GM21717 (cell line): ENCODE measurements at regions not wholly inside any gene's neighbourhood (a gene's known extent, or its start where the extent isn't known, plus 50 kb on each side); places are given as distances from the start of the nearest gene placed in this dataset.

ENCODE experiments used
- ATAC-seq: cut with Tn5 transposase; IDR thresholded peaks from one replicate; pipeline ENCODE4 v1.9.1; 2021; ENCODE audit warnings: mild to moderate bottlenecking, moderate library complexity; ENCODE audit not compliant: unreplicated experiment

- ATAC-seq: peak; percentile 53
These were observed 95.5 kb upstream of the COL8A1 start for GRCh38 chr3:99542767-99543518.

GRCh38 chr3:99541181-99541580, 97.2 kb upstream of the COL8A1 start:
- no peak for ATAC-seq

GRCh38 chr3:99537416-99537815, 101.0 kb upstream of the COL8A1 start:
- ATAC-seq: no peak

- no peak for ATAC-seq
These were observed 101.7 kb upstream of the COL8A1 start for GRCh38 chr3:99536555-99537314.

- ATAC-seq: peak; percentile 65
These were observed 103.3 kb upstream of the COL8A1 start for GRCh38 chr3:99534951-99535704.

GRCh38 chr3:99532246-99532645, 106.1 kb upstream of the COL8A1 start:
- ATAC-seq: peak; percentile 65

- ATAC-seq: no peak
These were observed 109.1 kb upstream of the COL8A1 start for GRCh38 chr3:99529265-99529664.

GRCh38 chr3:99526921-99527320, 111.5 kb upstream of the COL8A1 start:
- ATAC-seq: no peak

GRCh38 chr3:99524559-99524958, 113.8 kb upstream of the COL8A1 start:
- ATAC-seq: no peak

- no peak for ATAC-seq
These were observed 114.8 kb upstream of the COL8A1 start for GRCh38 chr3:99523431-99524127.

GRCh38 chr3:99522147-99522546, 116.2 kb upstream of the COL8A1 start:
- no peak for ATAC-seq

GRCh38 chr3:99521551-99521950, 116.8 kb upstream of the COL8A1 start:
- no peak for ATAC-seq

GRCh38 chr3:99520513-99520912, 117.9 kb upstream of the COL8A1 start:
- ATAC-seq: no peak

- ATAC-seq: no peak
These were observed 121.5 kb upstream of the COL8A1 start for GRCh38 chr3:99516936-99517335.

GRCh38 chr3:99515891-99516290, 122.5 kb upstream of the COL8A1 start:
- ATAC-seq: no peak

GRCh38 chr3:99509224-99509623, 129.2 kb upstream of the COL8A1 start:
- no peak for ATAC-seq

GRCh38 chr3:99508191-99508590, 130.2 kb upstream of the COL8A1 start:
- ATAC-seq: no peak

GRCh38 chr3:99505646-99506269, 132.6 kb upstream of the COL8A1 start:
- ATAC-seq: peak; percentile 99

- ATAC-seq: no peak
These were observed 133.2 kb upstream of the COL8A1 start for GRCh38 chr3:99505200-99505599.

GRCh38 chr3:99504258-99504657, 134.1 kb upstream of the COL8A1 start:
- no peak for ATAC-seq

GRCh38 chr3:99503350-99503749, 135.0 kb upstream of the COL8A1 start:
- ATAC-seq: no peak
